ENCODE measurements at regions not wholly inside any gene's neighbourhood (a gene's known extent, or its start where the extent isn't known, plus 50 kb on each side); places are given as distances from the start of the nearest gene placed in this dataset.

GRCh38 chr13:77422724-77423123 is 95.8 kb upstream of the MYCBP2 start:
- no peak for DNase-seq

- no peak for DNase-seq
Observed at GRCh38 chr13:77417897-77418296, 91.0 kb upstream of the MYCBP2 start.

GRCh38 chr13:77416666-77417212 is 89.8 kb upstream of the MYCBP2 start:
- no peak for DNase-seq

- no peak for DNase-seq
Observed at GRCh38 chr13:77415253-77416071, 88.6 kb upstream of the MYCBP2 start.

GRCh38 chr13:77412860-77413259 is 86.0 kb upstream of the MYCBP2 start:
- no peak for DNase-seq

- DNase-seq, result no peak
Observed at GRCh38 chr13:77412116-77412635, 85.3 kb upstream of the MYCBP2 start.

- no peak for DNase-seq
Observed at GRCh38 chr13:77409412-77409811, 82.5 kb upstream of the MYCBP2 start.

- no peak for DNase-seq
Observed at GRCh38 chr13:77406644-77407440, 79.9 kb upstream of the MYCBP2 start.

- DNase-seq, result no peak
Observed at GRCh38 chr13:77398825-77399620, 72.1 kb upstream of the MYCBP2 start.

- DNase-seq, result no peak
Observed at GRCh38 chr13:77397636-77398035, 70.7 kb upstream of the MYCBP2 start.

- no peak for DNase-seq
Observed at GRCh38 chr13:77391475-77391874, 64.6 kb upstream of the MYCBP2 start.

GRCh38 chr13:77390391-77390790 is 63.5 kb upstream of the MYCBP2 start:
- no peak for DNase-seq

- DNase-seq, result no peak
Observed at GRCh38 chr13:77389625-77390000, 62.7 kb upstream of the MYCBP2 start.

- no peak for DNase-seq
Observed at GRCh38 chr13:77388944-77389624, 62.2 kb upstream of the MYCBP2 start.

- no peak for DNase-seq
Observed at GRCh38 chr13:77387607-77388200, 60.8 kb upstream of the MYCBP2 start.

- DNase-seq, result no peak
Observed at GRCh38 chr13:77386880-77387606, 60.1 kb upstream of the MYCBP2 start.

- DNase-seq, result no peak
Observed at GRCh38 chr13:77386046-77386445, 59.2 kb upstream of the MYCBP2 start.

GRCh38 chr13:77384999-77385398 is 58.1 kb upstream of the MYCBP2 start:
- no peak for DNase-seq

GRCh38 chr13:77383097-77383496 is 56.2 kb upstream of the MYCBP2 start:
- no peak for DNase-seq

- no peak for DNase-seq
Observed at GRCh38 chr13:77381059-77381458, 54.2 kb upstream of the MYCBP2 start.

- no peak for DNase-seq
Observed at GRCh38 chr13:77379508-77379907, 52.6 kb upstream of the MYCBP2 start.

All from stimulated activated CD4-positive, alpha-beta T cell treated with anti-CD3 and anti-CD28 coated beads, Interleukin-2, amount 100 ng/mL, for 24 hours (primary cell).